NB4 (cell line): ENCODE measurements at regions not wholly inside any gene's neighbourhood (a gene's known extent, or its start where the extent isn't known, plus 50 kb on each side); places are given as distances from the start of the nearest gene placed in this dataset.

Experiments used
- DNase-seq: peaks from one replicate; pipeline ENCODE4 v3.0.0; 2010; ENCODE audit warnings: low read depth
- H3K4me3 ChIP-seq: one replicate; pipeline ENCODE4 v1.5.1; 2011; ENCODE audit warnings: mild to moderate bottlenecking, low read depth, low read length, moderate library complexity
- CTCF ChIP-seq: IDR thresholded peaks from one replicate; pipeline ENCODE4 v1.5.1; 2012; ENCODE audit warnings: low read depth, low read length
- MAX ChIP-seq: IDR thresholded peaks from 2 replicates; pipeline ENCODE4 v1.6.1; 2011; ENCODE audit warnings: low read depth, low read length
- MYC ChIP-seq: IDR thresholded peaks from 2 replicates; pipeline ENCODE4 v1.6.1; 2011; ENCODE audit warnings: low read depth, low read length
- POLR2A ChIP-seq: IDR thresholded peaks from 2 replicates; pipeline ENCODE4 v1.6.1; 2011; ENCODE audit warnings: mild to moderate bottlenecking; ENCODE audit not compliant: insufficient read length; ENCODE audit errors: extremely low read depth

GRCh38 chr20:43295781-43296180 lies 106.1 kb upstream of the PTPRT start:
- H3K4me3 ChIP-seq: no peak overlapping the region
- TF ChIP-seq POLR2A (no peak), CTCF (no peak), MYC (no peak), MAX (no peak)
- no peak for DNase-seq

GRCh38 chr20:43295263-43295662 lies 105.6 kb upstream of the PTPRT start:
- H3K4me3 ChIP-seq: no peak overlapping the region
- no peak for DNase-seq
- no peak for TF ChIP-seq MAX
- TF ChIP-seq POLR2A: no peak
- TF ChIP-seq MYC: no peak
- TF ChIP-seq CTCF: no peak

GRCh38 chr20:43294031-43294430 lies 104.3 kb upstream of the PTPRT start:
- no peak overlapping the region for H3K4me3 ChIP-seq
- no peak for DNase-seq
- TF ChIP-seq MAX: no peak
- no peak for TF ChIP-seq CTCF
- no peak for TF ChIP-seq MYC
- TF ChIP-seq POLR2A: no peak

GRCh38 chr20:43293068-43293786 lies 103.5 kb upstream of the PTPRT start:
- no peak for DNase-seq
- TF ChIP-seq MAX (no peak), MYC (no peak), CTCF (no peak), POLR2A (no peak)

GRCh38 chr20:43292222-43292621 lies 102.5 kb upstream of the PTPRT start:
- no peak for TF ChIP-seq CTCF
- TF ChIP-seq MYC: no peak
- no peak for TF ChIP-seq POLR2A
- TF ChIP-seq MAX: no peak
- H3K4me3 ChIP-seq: no peak overlapping the region
- DNase-seq: no peak

More at GRCh38 chr20:43293068-43293786, 103.5 kb upstream of the PTPRT start:
- no peak overlapping the region for H3K4me3 ChIP-seq
